Naive B cell (primary cell): ENCODE measurements at regions not wholly inside any gene's neighbourhood (a gene's known extent, or its start where the extent isn't known, plus 50 kb on each side); places are given as distances from the start of the nearest gene placed in this dataset.
"Not testable (repeated sequence)": the region's sequence is repeated elsewhere in the genome, so short reads cannot be mapped to it uniquely, and the experiment has no call there.

Experiments
- ATAC-seq, 2 donors: fragments of 150-1000 bp; cut with Tn5 transposase; 2 replicates each; pipeline ENCODE4 v1.10.0; 2021; ENCODE audit warnings: low read depth in 2 of 2, mild to moderate bottlenecking in 2 of 2, moderate library complexity in 2 of 2
- DNase-seq: peaks from one replicate; pipeline ENCODE4 v3.0.0; 2022
- H3K27ac Mint-ChIP-seq, 6 donors: one replicate each; pipeline ENCODE4 v1.8.0; 2020 to 2022; ENCODE audit warnings: mild to moderate bottlenecking in 6 of 6, mixed read lengths in 6 of 6, moderate library complexity in 5 of 6, inconsistent platforms in 2 of 6
- H3K27me3 Mint-ChIP-seq, 3 donors: one replicate each; pipeline ENCODE4 v1.8.0; 2021 to 2022; ENCODE audit warnings: mixed read lengths in 3 of 3, mild to moderate bottlenecking in 1 of 3
- H3K36me3 Mint-ChIP-seq, 2 donors: one replicate each; pipeline ENCODE4 v1.8.0; 2020 to 2022; ENCODE audit warnings: mixed read lengths in 2 of 2, inconsistent platforms in 1 of 2, mild to moderate bottlenecking in 1 of 2
- H3K4me1 Mint-ChIP-seq, 3 donors: one replicate each; pipeline ENCODE4 v1.8.0; 2020 to 2022; ENCODE audit warnings: mixed read lengths in 3 of 3, inconsistent platforms in 1 of 3, mild to moderate bottlenecking in 1 of 3, moderate library complexity in 1 of 3
- H3K4me3 Mint-ChIP-seq, 8 donors: one replicate each; pipeline ENCODE4 v1.8.0; 2020 to 2022; ENCODE audit warnings: mild to moderate bottlenecking in 8 of 8, mixed read lengths in 8 of 8, moderate library complexity in 8 of 8, inconsistent platforms in 2 of 8
- H3K9me3 Mint-ChIP-seq, 7 donors: one replicate each; pipeline ENCODE4 v1.8.0; 2020 to 2022; ENCODE audit warnings: mixed read lengths in 7 of 7, mild to moderate bottlenecking in 5 of 7, inconsistent platforms in 2 of 7, moderate library complexity in 1 of 7

- ATAC-seq (no peak), DNase-seq (no peak)
- peaks cover 0 to 4% of the 10 kb centered on the region in 2 donors for H3K36me3 Mint-ChIP-seq
- H3K27me3 Mint-ChIP-seq = no peaks in the 10 kb centered on the region
- H3K9me3 Mint-ChIP-seq = no peaks in the 10 kb centered on the region
- H3K4me1 Mint-ChIP-seq = peaks cover 6 to 17% (median 7%) of the 10 kb centered on the region in 3 donors
- H3K27ac Mint-ChIP-seq = peak overlapping the region in 5 of 6 donors; percentile 56 to 79 (median 76)
- H3K4me3 Mint-ChIP-seq = peak overlapping the region in 7 of 8 donors; percentile 31 to 90 (median 85)
These were observed 121.3 kb upstream of the PRSS16 start for GRCh38 chr6:27126046-27126814.

DNA sequence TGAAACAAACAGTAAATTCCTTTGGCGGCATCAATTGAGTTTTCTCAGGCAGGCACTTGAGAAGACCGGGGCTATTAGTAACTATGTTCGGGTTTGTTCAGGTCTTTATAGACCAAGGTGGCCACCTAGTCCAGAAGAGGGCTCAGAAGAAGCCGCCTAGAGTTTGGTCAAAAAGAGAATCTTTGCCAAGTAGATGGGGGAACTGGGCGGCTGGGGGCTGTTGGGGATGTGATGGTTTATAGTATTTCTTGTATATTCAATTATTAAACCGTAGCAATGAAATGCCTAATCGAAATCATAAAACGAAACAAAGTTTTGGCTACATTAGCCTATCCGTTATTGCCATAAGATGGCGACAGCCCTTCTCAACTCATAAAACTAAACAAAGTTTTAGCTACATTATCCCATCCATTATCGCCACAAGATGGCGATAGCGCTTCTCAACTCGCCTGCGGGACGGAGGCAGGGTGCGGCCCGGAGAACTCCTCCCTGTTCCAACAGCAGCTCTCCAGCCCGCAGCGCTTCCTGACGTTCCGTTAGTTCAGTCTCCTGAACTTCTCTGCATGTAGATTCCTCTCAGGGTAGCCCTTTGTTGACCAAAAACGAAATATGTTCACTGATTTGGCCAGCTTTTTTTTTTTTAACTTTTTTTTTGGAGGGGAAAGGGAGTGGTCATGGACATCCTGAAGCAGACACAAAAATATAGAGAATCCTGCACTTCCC, 120.5 kb upstream of the PRSS16 start:
- ATAC-seq = peak; percentile 69 to 76
- Mint-ChIP-seq H3K36me3 (peaks cover 0 to 4% of the 10 kb centered on the region in 2 donors), H3K4me1 (peaks cover 6 to 17% (median 7%) of the 10 kb centered on the region in 3 donors), H3K4me3 (peak overlapping the region; percentile 65 to 92 (median 86)), H3K9me3 (no peaks in the 10 kb centered on the region), H3K27me3 (no peaks in the 10 kb centered on the region), H3K27ac (peak overlapping the region in 4 of 6 donors; percentile 66 to 77 (median 74))
- peak; percentile 80 for DNase-seq

GRCh38 chr6:27127874-27128273, 119.6 kb upstream of the PRSS16 start:
- H3K4me1 Mint-ChIP-seq = peaks cover 6 to 17% (median 7%) of the 10 kb centered on the region in 3 donors
- H3K9me3 Mint-ChIP-seq, H3K36me3 Mint-ChIP-seq, H3K27ac Mint-ChIP-seq, H3K27me3 Mint-ChIP-seq, ATAC-seq, DNase-seq: not testable (repeated sequence)
- peak overlapping the region in 1 of 8 donors; percentile 15 for H3K4me3 Mint-ChIP-seq

GRCh38 chr6:27128311-27129094, 119.0 kb upstream of the PRSS16 start:
- Mint-ChIP-seq H3K27me3 (no peaks in the 10 kb centered on the region), H3K9me3 (no peaks in the 10 kb centered on the region), H3K27ac (no peak overlapping the region), H3K4me1 (peaks cover 6 to 17% (median 7%) of the 10 kb centered on the region in 3 donors), H3K36me3 (peaks cover 0 to 4% of the 10 kb centered on the region in 2 donors), H3K4me3 (no peak overlapping the region)
- no peak for ATAC-seq
- DNase-seq = no peak

DNA sequence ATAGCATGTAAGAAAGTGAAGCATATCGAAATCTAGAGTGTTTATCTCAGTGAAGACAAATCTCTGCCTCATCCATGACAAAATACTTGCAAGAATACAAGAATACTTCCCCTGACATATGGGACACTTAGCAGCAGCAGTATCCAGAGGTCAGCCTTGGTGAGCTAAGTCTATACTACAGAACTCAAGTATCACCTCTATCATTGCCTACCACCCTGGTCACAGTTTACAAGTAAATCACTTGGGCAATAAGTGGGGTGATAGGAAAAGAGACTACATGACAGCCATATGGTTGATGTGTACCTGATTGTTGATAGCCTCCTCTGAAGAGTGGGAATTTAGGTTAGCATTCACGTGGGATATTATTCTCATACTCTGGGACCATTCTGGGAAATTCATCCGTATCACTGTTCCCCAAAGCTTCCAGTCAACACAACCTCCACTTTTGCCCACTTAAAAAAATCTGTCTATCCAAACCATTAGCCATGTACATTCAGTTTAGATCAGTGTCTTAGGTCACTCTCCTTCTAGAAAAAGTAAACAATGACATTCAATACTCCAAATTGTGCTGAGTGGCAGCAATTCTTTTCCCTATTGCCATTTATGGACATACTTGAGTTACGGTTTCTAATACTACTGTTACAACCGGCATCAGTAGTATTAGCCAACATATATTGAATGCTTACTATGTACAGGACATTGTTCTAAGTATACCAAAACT, 118.2 kb upstream of the PRSS16 start:
- ATAC-seq (no peak), DNase-seq (no peak)
- no peaks in the 10 kb centered on the region for H3K27me3 Mint-ChIP-seq
- H3K9me3 Mint-ChIP-seq = no peaks in the 10 kb centered on the region
- H3K4me1 Mint-ChIP-seq = peaks cover 6 to 24% (median 11%) of the 10 kb centered on the region in 3 donors
- H3K36me3 Mint-ChIP-seq = peaks cover 0 to 1% of the 10 kb centered on the region in 2 donors
- no peak overlapping the region for H3K27ac Mint-ChIP-seq
- H3K4me3 Mint-ChIP-seq = no peak overlapping the region

GRCh38 chr6:27129917-27130316, 117.6 kb upstream of the PRSS16 start:
- no peaks in the 10 kb centered on the region for H3K36me3 Mint-ChIP-seq
- H3K9me3 Mint-ChIP-seq = no peaks in the 10 kb centered on the region
- peaks cover 6 to 30% (median 11%) of the 10 kb centered on the region in 3 donors for H3K4me1 Mint-ChIP-seq
- H3K27me3 Mint-ChIP-seq = no peaks in the 10 kb centered on the region
- no peak overlapping the region for H3K27ac Mint-ChIP-seq
- DNase-seq = no peak
- ATAC-seq = no peak
- no peak overlapping the region for H3K4me3 Mint-ChIP-seq

GRCh38 chr6:27130668-27131428, 116.7 kb upstream of the PRSS16 start:
- Mint-ChIP-seq H3K4me3 (no peak overlapping the region), H3K36me3 (no peaks in the 10 kb centered on the region), H3K9me3 (peaks cover 0 to 1% (median 0%) of the 10 kb centered on the region in 7 donors), H3K27me3 (no peaks in the 10 kb centered on the region), H3K27ac (no peak overlapping the region), H3K4me1 (peaks cover 6 to 30% (median 11%) of the 10 kb centered on the region in 3 donors)
- ATAC-seq (no peak), DNase-seq (no peak)

- not testable (repeated sequence) for H3K4me3 Mint-ChIP-seq, H3K36me3 Mint-ChIP-seq, DNase-seq, H3K27me3 Mint-ChIP-seq, H3K9me3 Mint-ChIP-seq, H3K27ac Mint-ChIP-seq
- peak; percentile 3 to 6 for ATAC-seq
- H3K4me1 Mint-ChIP-seq = peaks cover 2 to 18% (median 5%) of the 10 kb centered on the region in 3 donors
These were observed 115.3 kb upstream of the PRSS16 start for GRCh38 chr6:27132282-27132531.

DNA sequence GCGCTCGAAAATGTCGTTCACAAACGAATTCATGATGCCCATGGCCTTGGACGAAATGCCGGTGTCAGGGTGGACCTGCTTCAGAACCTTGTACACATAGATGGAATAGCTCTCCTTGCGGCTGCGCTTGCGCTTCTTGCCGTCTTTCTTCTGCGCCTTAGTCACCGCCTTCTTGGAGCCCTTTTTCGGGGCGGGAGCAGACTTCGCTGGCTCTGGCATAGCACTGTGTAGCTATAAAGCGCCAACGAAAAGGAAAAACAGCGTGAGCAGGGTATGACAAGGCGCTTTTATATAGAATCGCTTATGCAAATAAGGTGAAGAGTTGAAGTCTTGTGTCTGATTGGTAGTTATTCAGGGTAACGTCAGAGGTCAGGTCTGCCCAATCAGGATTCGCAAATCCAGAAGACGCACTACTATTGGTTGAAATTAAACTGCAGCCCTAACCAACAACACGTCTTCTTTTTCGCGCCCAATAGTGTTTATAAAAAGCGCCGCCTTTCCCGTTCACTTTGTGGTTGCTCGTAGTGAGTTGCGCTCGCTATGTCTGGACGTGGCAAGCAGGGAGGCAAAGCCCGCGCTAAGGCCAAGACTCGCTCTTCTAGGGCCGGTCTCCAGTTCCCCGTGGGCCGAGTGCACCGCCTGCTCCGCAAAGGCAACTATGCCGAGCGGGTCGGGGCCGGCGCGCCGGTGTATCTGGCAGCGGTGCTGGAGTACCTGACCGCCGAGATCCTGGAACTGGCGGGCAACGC, 114.8 kb upstream of the PRSS16 start:
- H3K9me3 Mint-ChIP-seq = peaks cover 0 to 1% (median 0%) of the 10 kb centered on the region in 7 donors

DNA sequence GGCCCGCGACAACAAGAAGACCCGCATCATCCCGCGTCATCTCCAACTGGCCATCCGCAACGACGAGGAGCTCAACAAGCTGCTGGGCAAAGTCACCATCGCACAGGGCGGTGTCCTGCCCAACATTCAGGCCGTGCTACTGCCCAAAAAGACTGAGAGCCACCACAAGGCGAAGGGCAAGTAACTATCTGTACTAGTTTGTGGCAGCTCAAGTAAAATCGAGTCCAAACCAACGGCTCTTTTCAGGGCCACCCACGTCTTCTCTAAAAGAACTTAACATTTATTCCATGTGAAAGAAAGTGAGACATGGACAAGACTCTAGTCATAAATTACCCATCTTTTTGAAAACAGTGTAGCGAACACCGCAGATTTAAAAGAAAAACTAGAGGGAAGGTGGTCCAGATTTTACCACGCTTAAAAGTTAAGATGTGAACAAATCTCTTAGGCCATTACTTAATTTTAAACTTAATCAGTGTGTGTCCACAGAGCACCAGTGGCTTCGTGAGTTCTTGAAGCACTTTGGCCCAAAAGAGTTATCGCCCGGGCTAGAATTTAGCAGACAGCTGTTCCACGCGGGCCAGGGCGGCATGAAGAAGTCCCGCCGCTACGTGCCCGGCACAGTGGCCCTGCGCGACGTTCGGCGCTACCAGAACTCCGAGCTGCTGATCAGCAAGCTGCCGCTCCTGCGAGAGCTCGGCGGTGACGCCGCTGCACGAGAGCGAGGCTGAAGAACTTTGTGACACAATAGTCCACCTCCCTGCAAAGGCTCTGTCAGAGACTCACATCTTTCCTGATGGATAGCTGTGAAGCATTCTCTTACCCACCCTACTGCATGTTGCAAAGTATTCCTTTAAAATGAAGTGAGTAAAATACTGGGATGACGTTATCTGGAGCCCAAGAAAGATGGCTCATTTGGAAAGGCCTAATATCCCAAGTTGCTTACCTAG, 113.9 kb upstream of the PRSS16 start:
- ATAC-seq (peak; percentile 13 to 26), DNase-seq (peak; percentile 61)
- H3K27ac Mint-ChIP-seq = peak overlapping the region in 1 of 6 donors; percentile 71
- no peaks in the 10 kb centered on the region for H3K27me3 Mint-ChIP-seq
- H3K9me3 Mint-ChIP-seq = peaks cover 0 to 1% (median 0%) of the 10 kb centered on the region in 7 donors
- H3K4me1 Mint-ChIP-seq = peaks cover 6 to 21% (median 10%) of the 10 kb centered on the region in 3 donors
- H3K4me3 Mint-ChIP-seq = no peak overlapping the region
- no peaks in the 10 kb centered on the region for H3K36me3 Mint-ChIP-seq

More for the DNA sequence above, 114.8 kb upstream of the PRSS16 start:
- H3K27ac Mint-ChIP-seq = no peak overlapping the region
- H3K4me3 Mint-ChIP-seq = no peak overlapping the region
- DNase-seq = peak; percentile 95
- no peaks in the 10 kb centered on the region for H3K27me3 Mint-ChIP-seq
- ATAC-seq = peak; percentile 81 to 85
- H3K4me1 Mint-ChIP-seq = peaks cover 0 to 13% (median 4%) of the 10 kb centered on the region in 3 donors
- no peaks in the 10 kb centered on the region for H3K36me3 Mint-ChIP-seq

DNA sequence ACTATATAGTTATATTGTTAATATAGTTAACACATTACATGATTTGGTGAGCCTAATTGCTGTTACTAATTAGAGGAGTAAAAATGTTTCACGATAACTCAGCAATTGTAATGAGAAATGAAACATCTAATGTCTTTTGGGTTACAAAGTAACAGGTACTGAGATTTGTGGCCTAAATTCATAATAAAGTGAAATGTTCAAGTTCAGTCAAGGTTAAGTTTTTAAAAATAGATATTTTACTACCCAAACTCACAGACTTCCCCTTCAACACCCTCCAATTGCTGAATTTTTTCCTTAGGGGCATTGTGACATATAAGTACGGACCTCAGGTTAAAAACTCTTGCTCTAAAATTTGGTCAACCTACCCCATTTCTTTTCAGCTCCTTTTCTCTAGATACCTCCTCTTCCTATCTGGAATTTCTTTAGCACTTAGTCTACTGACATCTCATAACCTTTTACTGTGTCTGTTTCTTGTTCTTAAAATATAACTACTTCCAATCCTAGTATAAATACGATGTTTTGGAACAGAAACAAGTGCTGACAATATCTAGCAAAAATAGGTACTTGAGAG, 112.3 kb upstream of the PRSS16 start:
- Mint-ChIP-seq H3K27ac (no peak overlapping the region), H3K4me1 (peaks cover 16 to 37% (median 21%) of the 10 kb centered on the region in 3 donors)
- ATAC-seq = no peak

More for the DNA sequence above, 112.3 kb upstream of the PRSS16 start:
- Mint-ChIP-seq H3K9me3 (peaks cover 0 to 1% (median 0%) of the 10 kb centered on the region in 7 donors), H3K36me3 (peaks cover 0 to 4% of the 10 kb centered on the region in 2 donors), H3K4me3 (peak overlapping the region in 1 of 8 donors; percentile 21), H3K27me3 (no peaks in the 10 kb centered on the region)
- DNase-seq = no peak
